ENCODE measurements at regions not wholly inside any gene's neighbourhood (a gene's known extent, or its start where the extent isn't known, plus 50 kb on each side); places are given as distances from the start of the nearest gene placed in this dataset.
A peak's percentile ranks its signal among the peaks of the same experiment; 100 is the strongest.
"Not testable (repeated sequence)": the region's sequence is repeated elsewhere in the genome, so short reads cannot be mapped to it uniquely, and the experiment has no call there.

DNA sequence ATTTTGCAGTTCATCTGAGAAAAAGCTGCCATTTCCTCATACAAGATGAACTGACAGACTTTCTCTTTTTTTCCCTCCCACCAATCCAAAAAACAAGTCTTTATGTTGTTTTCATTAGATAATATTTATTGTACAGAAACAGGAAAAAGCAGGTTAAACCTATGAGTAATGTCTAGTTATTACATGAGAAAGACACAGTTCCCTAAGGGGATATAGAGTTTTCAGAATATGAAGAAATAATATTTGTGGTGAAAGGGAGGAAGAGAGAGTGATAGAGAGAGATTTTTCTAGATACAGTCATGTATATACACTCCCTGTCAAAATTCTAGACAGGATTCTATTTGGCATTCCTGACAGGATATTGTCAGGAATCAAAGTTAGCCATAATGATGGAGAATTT lies 392.4 kb downstream of the BMP2 start:
- intact Hi-C loops (cut with DNase I) = no loop called here
- DNase-seq = no peak
- TF ChIP-seq, protein P1, sequence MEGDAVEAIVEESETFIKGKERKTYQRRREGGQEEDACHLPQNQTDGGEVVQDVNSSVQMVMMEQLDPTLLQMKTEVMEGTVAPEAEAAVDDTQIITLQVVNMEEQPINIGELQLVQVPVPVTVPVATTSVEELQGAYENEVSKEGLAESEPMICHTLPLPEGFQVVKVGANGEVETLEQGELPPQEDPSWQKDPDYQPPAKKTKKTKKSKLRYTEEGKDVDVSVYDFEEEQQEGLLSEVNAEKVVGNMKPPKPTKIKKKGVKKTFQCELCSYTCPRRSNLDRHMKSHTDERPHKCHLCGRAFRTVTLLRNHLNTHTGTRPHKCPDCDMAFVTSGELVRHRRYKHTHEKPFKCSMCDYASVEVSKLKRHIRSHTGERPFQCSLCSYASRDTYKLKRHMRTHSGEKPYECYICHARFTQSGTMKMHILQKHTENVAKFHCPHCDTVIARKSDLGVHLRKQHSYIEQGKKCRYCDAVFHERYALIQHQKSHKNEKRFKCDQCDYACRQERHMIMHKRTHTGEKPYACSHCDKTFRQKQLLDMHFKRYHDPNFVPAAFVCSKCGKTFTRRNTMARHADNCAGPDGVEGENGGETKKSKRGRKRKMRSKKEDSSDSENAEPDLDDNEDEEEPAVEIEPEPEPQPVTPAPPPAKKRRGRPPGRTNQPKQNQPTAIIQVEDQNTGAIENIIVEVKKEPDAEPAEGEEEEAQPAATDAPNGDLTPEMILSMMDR (IDR thresholded peaks at IDR 0.05) = no peak
- H3K4me3 ChIP-seq = no peak overlapping the region
- ATAC-seq = no peak
- no peaks in the 10 kb centered on the region for H3K36me3 ChIP-seq
- no peaks in the 10 kb centered on the region for H3K27me3 ChIP-seq
- H3K4me1 ChIP-seq = no peaks in the 10 kb centered on the region
- H3K27ac ChIP-seq = no peak overlapping the region
- no peaks in the 10 kb centered on the region for H3K9me3 ChIP-seq

DNA sequence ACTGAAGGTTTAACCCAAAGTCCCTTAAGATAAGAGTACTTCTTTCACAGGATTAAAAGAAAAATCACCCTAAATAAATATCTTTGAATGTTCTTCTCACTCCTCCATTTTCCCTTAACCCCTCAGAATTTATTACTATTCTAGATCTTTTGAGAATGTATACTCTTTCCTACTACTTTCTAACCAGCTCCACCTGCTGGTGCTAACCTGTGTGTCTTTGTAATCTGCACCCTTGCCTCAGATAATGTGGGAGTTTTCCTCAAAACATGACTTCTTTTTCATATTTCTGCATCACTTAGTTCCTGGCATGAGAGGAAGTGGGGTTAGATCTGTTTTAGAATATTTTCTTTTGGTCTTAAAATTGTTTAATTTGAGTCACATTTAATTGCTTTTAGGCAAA lies 394.2 kb downstream of the BMP2 start:
- no peak overlapping the region for H3K27ac ChIP-seq
- H3K4me3 ChIP-seq = no peak overlapping the region
- H3K9me3 ChIP-seq = no peaks in the 10 kb centered on the region
- intact Hi-C loops (cut with DNase I) = no loop called here
- ATAC-seq (peak; percentile 73), DNase-seq (peak in 2 of 4 donors; percentile 3 to 33)
- TF ChIP-seq, protein P1 (IDR thresholded peaks at IDR 0.05) = peak in 1 of 2 donors; percentile 25
- H3K4me1 ChIP-seq = no peaks in the 10 kb centered on the region
- no peaks in the 10 kb centered on the region for H3K27me3 ChIP-seq
- H3K36me3 ChIP-seq = no peaks in the 10 kb centered on the region

GRCh38 chr20:7171911-7172310 lies 404.4 kb downstream of the BMP2 start:
- Histone ChIP-seq H3K36me3 (no peaks in the 10 kb centered on the region), H3K4me3 (no peak overlapping the region), H3K27me3 (peaks cover 0 to 2% of the 10 kb centered on the region in 2 donors), H3K4me1 (no peaks in the 10 kb centered on the region), H3K27ac (no peak overlapping the region), H3K9me3 (peaks cover 0 to 5% of the 10 kb centered on the region in 2 donors)
- intact Hi-C loops (cut with DNase I) = no loop called here
- TF ChIP-seq, protein P1 (IDR thresholded peaks at IDR 0.05) = no peak
- ATAC-seq (peak; percentile 39), DNase-seq (no peak)

DNA sequence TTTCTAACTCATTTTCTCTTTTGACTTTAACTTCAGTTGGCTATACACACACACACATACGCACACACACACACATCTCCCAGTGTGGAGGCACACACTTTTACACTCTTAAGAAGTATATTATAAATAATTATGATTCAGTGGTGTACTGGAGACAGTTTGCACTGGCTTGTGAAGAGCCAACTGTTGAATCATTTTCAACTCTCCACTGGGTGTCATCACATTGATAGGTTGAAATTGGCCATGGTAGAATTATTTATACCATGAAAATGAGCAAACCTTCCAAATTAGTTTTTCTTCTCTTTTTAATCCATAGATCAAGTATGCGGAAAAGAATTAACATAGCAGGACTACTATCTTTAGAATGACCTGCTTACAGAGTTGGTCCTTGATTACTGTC lies 407.1 kb downstream of the BMP2 start:
- no peak overlapping the region for H3K27ac ChIP-seq
- DNase-seq (no peak), ATAC-seq (no peak)
- H3K36me3 ChIP-seq = no peaks in the 10 kb centered on the region
- intact Hi-C loops (cut with DNase I) = no loop called here
- H3K4me1 ChIP-seq = no peaks in the 10 kb centered on the region
- TF ChIP-seq, protein P1 (IDR thresholded peaks at IDR 0.05) = no peak
- H3K4me3 ChIP-seq = no peak overlapping the region
- peaks cover 0 to 12% of the 10 kb centered on the region in 2 donors for H3K9me3 ChIP-seq
- no peaks in the 10 kb centered on the region for H3K27me3 ChIP-seq

- H3K36me3 ChIP-seq; H3K4me1 ChIP-seq; H3K4me3 ChIP-seq; H3K27me3 ChIP-seq; intact Hi-C loops (cut with DNase I); DNase-seq; H3K27ac ChIP-seq; ATAC-seq: not testable (repeated sequence)
- peaks cover 0 to 12% of the 10 kb centered on the region in 2 donors for H3K9me3 ChIP-seq
Observed at GRCh38 chr20:7175827-7176226, 408.3 kb downstream of the BMP2 start.

DNA sequence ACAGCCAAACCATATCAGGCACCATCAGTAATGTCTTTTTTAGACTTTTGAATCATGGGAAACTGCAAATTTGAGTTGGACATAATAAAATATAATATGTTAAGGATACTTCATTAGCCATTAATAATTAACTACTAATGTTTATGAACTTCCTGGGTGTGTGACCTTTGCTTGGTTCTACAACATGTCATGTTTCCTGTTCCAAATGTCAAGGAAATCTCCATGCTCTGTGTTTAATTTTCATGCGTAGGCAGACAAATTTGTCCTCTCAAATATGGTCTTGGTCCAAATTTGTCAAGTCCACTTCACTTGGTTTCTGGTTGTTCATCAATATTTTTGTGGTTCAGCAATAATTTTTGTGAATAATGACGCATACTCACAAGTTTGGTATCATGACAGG lies 410.5 kb downstream of the BMP2 start:
- Histone ChIP-seq H3K36me3 (no peaks in the 10 kb centered on the region), H3K27ac (no peak overlapping the region), H3K27me3 (no peaks in the 10 kb centered on the region), H3K4me1 (no peaks in the 10 kb centered on the region), H3K4me3 (no peak overlapping the region), H3K9me3 (peaks cover 0 to 12% of the 10 kb centered on the region in 2 donors)
- intact Hi-C loops (cut with DNase I) = no loop called here
- DNase-seq (no peak), ATAC-seq (no peak)
- TF ChIP-seq, protein P1 (IDR thresholded peaks at IDR 0.05) = no peak
